ENCODE measurements at regions not wholly inside any gene's neighbourhood (a gene's known extent, or its start where the extent isn't known, plus 50 kb on each side); places are given as distances from the start of the nearest gene placed in this dataset.

DNA sequence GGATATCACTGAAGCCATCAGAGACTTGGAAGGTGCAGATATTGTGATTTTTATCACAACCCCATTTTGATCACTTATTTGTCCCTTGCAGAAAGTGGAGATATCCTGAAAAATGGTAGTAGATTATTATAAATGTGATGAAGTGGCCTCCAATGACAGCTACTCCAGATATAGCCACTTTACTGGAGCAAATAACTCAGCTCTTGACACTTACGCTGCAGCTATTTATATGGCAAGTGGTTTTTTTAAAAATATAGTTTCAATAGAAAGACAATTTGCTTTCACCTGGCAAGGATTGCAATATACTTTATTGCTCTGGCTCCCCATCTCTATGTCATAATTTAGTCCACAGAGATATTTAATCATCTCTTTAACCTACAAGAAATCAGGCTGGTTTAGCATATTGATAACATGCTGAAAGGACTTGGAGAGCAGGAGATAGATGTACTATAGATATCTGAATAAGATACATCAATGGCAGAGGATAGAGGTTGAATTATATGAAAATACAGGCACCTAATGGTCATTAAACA lies 182.8 kb upstream of the SKOR2 start:
- ChIA-PET POLR2A (no interaction called here), CTCF (no interaction called here)
- H3K36me3 Mint-ChIP-seq: no peaks in the 10 kb centered on the region

DNA sequence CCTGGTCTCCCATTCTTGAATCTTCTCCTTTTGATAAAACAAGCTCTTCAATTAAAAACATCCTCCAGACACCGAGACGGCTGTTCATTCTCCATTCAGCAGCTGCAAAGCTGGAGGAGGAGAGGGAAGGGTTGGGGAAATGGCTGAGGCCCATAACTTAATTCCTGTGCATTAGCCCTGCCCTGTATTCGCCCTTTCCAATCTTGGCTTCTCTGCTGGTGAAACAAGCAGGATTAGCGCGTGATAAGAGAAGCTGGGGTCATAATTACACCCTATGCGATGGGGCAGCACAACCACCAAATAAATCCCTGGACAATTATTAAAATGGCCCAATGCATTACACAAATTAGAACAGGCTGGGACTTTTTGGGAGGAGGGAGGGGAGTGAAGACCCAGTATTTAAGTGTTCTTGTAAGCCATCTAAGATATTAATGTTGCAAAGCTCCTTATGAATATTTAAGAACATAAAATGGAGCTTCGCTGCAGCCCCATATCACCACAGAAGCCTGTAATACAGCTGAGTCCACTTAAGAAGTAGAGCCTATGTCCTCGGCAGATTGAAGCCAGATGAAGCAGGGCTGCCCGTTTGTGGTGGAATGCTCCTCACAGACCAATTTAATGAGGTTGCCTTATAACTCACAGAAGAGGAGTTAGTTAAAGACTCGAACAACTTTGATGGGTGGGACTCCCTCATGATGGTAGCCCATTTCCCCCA lies 176.6 kb upstream of the SKOR2 start:
- H3K4me1 Mint-ChIP-seq: no peaks in the 10 kb centered on the region
- CTCF ChIA-PET: no interaction called here

More for the DNA sequence above, 182.8 kb upstream of the SKOR2 start:
- H3K4me1 ChIP-seq (ENCODE audit: insufficient read depth, low read length): no peaks in the 10 kb centered on the region
- Mint-ChIP-seq H3K9me3 (peaks cover 0 to 4% (median 0%) of the 10 kb centered on the region in 5 donors), H3K4me3 (no peak overlapping the region), H3K4me1 (no peaks in the 10 kb centered on the region), H3K27me3 (peaks cover 4 to 5% of the 10 kb centered on the region in 2 donors), H3K27ac (no peak overlapping the region)
- no peak overlapping the region for H3K4me3 ChIP-seq (ENCODE audit: low read length)
- no peaks in the 10 kb centered on the region for H3K27me3 ChIP-seq (ENCODE audit: insufficient read depth, low read length, poor library complexity, severe bottlenecking)
- no peak overlapping the region for H3K27ac ChIP-seq (ENCODE audit: low read depth, low read length)
- DNase-seq: no peak
- H3K36me3 ChIP-seq (ENCODE audit: insufficient read depth, low read length): no peaks in the 10 kb centered on the region
- H3K9me3 ChIP-seq (ENCODE audit: low read length): no peaks in the 10 kb centered on the region

DNA sequence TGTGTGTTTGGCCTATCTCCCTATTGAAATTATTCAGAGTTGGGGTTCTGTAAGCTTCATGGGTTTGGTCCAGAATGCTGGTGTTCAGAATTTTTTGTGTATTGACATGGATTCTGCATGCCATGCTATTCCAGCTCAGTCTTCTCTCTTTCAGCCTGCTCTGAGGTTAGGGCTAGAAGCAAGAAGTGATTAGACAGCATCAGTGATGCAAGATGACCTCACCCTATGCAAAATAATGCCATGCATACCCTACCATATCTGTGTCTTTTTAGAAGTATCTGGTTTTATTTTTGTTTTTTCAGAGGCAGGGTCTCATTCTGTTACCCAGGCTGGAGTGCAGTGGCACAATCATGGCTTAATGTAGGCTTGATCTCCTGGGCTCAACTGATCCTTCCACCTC lies 175.6 kb upstream of the SKOR2 start:
- Mint-ChIP-seq H3K4me3 (no peak overlapping the region), H3K4me1 (no peaks in the 10 kb centered on the region), H3K36me3 (no peaks in the 10 kb centered on the region), H3K9me3 (no peaks in the 10 kb centered on the region), H3K27me3 (peaks cover 0 to 3% of the 10 kb centered on the region in 2 donors), H3K27ac (no peak overlapping the region)
- Histone ChIP-seq H3K4me1 (ENCODE audit: insufficient read depth, low read length) (no peaks in the 10 kb centered on the region), H3K4me3 (ENCODE audit: low read length) (no peak overlapping the region), H3K27ac (ENCODE audit: low read depth, low read length) (no peak overlapping the region), H3K9me3 (ENCODE audit: low read length) (no peaks in the 10 kb centered on the region), H3K27me3 (ENCODE audit: insufficient read depth, low read length, poor library complexity, severe bottlenecking) (no peaks in the 10 kb centered on the region), H3K36me3 (ENCODE audit: insufficient read depth, low read length) (no peaks in the 10 kb centered on the region)
- CTCF ChIA-PET: no interaction called here
- POLR2A ChIA-PET: no interaction called here
- DNase-seq: no peak

More for the DNA sequence above, 176.6 kb upstream of the SKOR2 start:
- no peaks in the 10 kb centered on the region for H3K4me1 ChIP-seq (ENCODE audit: insufficient read depth, low read length)
- no peak for DNase-seq
- H3K36me3 Mint-ChIP-seq: no peaks in the 10 kb centered on the region
- no peaks in the 10 kb centered on the region for H3K36me3 ChIP-seq (ENCODE audit: insufficient read depth, low read length)
- H3K27ac Mint-ChIP-seq: no peak overlapping the region
- H3K27me3 ChIP-seq (ENCODE audit: insufficient read depth, low read length, poor library complexity, severe bottlenecking): no peaks in the 10 kb centered on the region
- H3K27me3 Mint-ChIP-seq: peaks cover 0 to 4% of the 10 kb centered on the region in 2 donors
- no peak overlapping the region for H3K4me3 Mint-ChIP-seq
- POLR2A ChIA-PET: no interaction called here
- H3K9me3 ChIP-seq (ENCODE audit: low read length): no peaks in the 10 kb centered on the region
- no peak overlapping the region for H3K4me3 ChIP-seq (ENCODE audit: low read length)
- no peaks in the 10 kb centered on the region for H3K9me3 Mint-ChIP-seq
- H3K27ac ChIP-seq (ENCODE audit: low read depth, low read length): no peak overlapping the region

DNA sequence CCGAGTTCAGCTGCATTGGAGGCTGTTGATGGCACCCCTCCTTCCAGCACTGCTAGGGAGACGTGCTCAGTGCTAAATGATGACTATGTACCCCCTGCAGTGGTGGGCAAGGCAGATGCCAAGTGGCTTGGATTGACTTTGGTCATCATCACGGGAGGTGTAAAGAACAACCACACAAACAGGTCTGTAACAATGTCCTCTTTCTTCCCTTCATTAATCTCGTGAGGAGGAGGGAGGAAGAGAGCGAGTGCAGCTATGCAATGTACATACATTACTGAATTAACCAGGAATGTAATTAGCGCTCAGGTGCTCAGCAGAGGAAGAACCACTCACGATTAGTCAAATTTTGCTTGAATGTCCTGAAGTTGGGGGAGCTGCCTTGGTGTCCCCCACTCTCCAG lies 173.9 kb upstream of the SKOR2 start:
- no peaks in the 10 kb centered on the region for H3K27me3 ChIP-seq (ENCODE audit: insufficient read depth, low read length, poor library complexity, severe bottlenecking)
- no peak overlapping the region for H3K4me3 ChIP-seq (ENCODE audit: low read length)
- no peaks in the 10 kb centered on the region for H3K4me1 Mint-ChIP-seq
- POLR2A ChIA-PET: no interaction called here
- no peak for DNase-seq
- no peaks in the 10 kb centered on the region for H3K9me3 ChIP-seq (ENCODE audit: low read length)
- H3K4me3 Mint-ChIP-seq: no peak overlapping the region
- CTCF ChIA-PET: no interaction called here
- H3K4me1 ChIP-seq (ENCODE audit: insufficient read depth, low read length): no peaks in the 10 kb centered on the region
- H3K36me3 ChIP-seq (ENCODE audit: insufficient read depth, low read length): no peaks in the 10 kb centered on the region
- H3K27ac Mint-ChIP-seq: no peak overlapping the region
- no peak overlapping the region for H3K27ac ChIP-seq (ENCODE audit: low read depth, low read length)
- H3K9me3 Mint-ChIP-seq: no peaks in the 10 kb centered on the region
- H3K36me3 Mint-ChIP-seq: no peaks in the 10 kb centered on the region
- H3K27me3 Mint-ChIP-seq: peaks cover 0 to 3% of the 10 kb centered on the region in 2 donors

GRCh38 chr18:47422524-47422923 lies 171.1 kb upstream of the SKOR2 start:
- no peak for DNase-seq
- H3K36me3 ChIP-seq (ENCODE audit: insufficient read depth, low read length): no peaks in the 10 kb centered on the region
- no peak overlapping the region for H3K4me3 Mint-ChIP-seq
- H3K9me3 ChIP-seq (ENCODE audit: low read length): no peaks in the 10 kb centered on the region
- H3K4me3 ChIP-seq (ENCODE audit: low read length): no peak overlapping the region
- no peaks in the 10 kb centered on the region for H3K4me1 Mint-ChIP-seq
- no peaks in the 10 kb centered on the region for H3K27me3 ChIP-seq (ENCODE audit: insufficient read depth, low read length, poor library complexity, severe bottlenecking)
- no peak overlapping the region for H3K27ac ChIP-seq (ENCODE audit: low read depth, low read length)
- peaks cover 3 to 6% of the 10 kb centered on the region in 2 donors for H3K27me3 Mint-ChIP-seq
- ChIA-PET POLR2A (no interaction called here), CTCF (no interaction called here)
- H3K36me3 Mint-ChIP-seq: no peaks in the 10 kb centered on the region
- H3K4me1 ChIP-seq (ENCODE audit: insufficient read depth, low read length): no peaks in the 10 kb centered on the region
- H3K9me3 Mint-ChIP-seq: peaks cover 0 to 2% (median 0%) of the 10 kb centered on the region in 5 donors
- H3K27ac Mint-ChIP-seq: no peak overlapping the region

DNA sequence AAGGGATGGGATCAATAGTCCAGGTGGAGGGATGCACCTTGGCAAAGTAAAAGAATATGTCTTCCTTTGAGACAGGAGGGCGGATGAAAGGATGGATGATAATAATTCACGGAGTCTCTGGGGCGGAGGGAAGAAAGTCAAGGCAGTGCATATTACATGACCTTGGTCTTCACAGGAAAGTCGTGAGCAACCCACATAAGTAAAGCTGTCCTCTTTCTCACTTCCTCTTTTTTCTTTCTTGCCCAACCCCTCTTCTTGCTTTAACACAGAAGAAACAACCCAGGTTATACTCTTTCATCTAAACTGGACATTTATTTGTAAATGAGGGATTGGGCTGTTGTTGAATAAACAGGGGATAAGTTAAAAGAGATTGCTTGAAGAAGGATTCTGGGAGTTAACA lies 168.7 kb upstream of the SKOR2 start:
- CTCF ChIA-PET: no interaction called here
- no peaks in the 10 kb centered on the region for H3K4me1 Mint-ChIP-seq
- POLR2A ChIA-PET: no interaction called here
- H3K27ac Mint-ChIP-seq: no peak overlapping the region
- Histone ChIP-seq H3K4me1 (ENCODE audit: insufficient read depth, low read length) (no peaks in the 10 kb centered on the region), H3K27ac (ENCODE audit: low read depth, low read length) (no peak overlapping the region), H3K27me3 (ENCODE audit: insufficient read depth, low read length, poor library complexity, severe bottlenecking) (no peaks in the 10 kb centered on the region), H3K36me3 (ENCODE audit: insufficient read depth, low read length) (no peaks in the 10 kb centered on the region), H3K9me3 (ENCODE audit: low read length) (no peaks in the 10 kb centered on the region), H3K4me3 (ENCODE audit: low read length) (no peak overlapping the region)
- H3K4me3 Mint-ChIP-seq: no peak overlapping the region
- peaks cover 5 to 19% of the 10 kb centered on the region in 2 donors for H3K27me3 Mint-ChIP-seq
- H3K36me3 Mint-ChIP-seq: no peaks in the 10 kb centered on the region
- no peak for DNase-seq
- H3K9me3 Mint-ChIP-seq: peaks cover 0 to 3% (median 0%) of the 10 kb centered on the region in 5 donors

DNA sequence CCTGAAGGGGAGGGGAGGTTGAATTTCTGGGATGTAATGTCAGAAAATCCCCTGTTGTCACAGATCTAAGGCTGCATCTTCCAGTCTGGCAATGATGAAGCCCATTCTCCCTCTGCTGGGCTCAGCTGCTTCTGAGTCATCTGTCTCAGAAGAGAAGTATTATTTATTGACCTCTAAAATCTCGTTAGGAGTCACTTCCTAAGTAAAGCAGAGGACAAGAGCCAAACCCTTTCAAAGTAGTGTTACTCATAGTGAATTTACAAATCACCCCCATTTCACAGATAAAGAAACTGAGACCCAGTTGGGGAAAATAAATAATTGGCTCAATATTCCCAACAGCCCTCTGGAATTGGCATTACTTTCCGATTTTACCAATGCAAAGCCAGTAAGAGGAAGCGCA lies 167.3 kb upstream of the SKOR2 start:
- Mint-ChIP-seq H3K36me3 (no peaks in the 10 kb centered on the region), H3K27ac (no peak overlapping the region), H3K9me3 (peaks cover 0 to 3% (median 0%) of the 10 kb centered on the region in 5 donors), H3K27me3 (peaks cover 5 to 30% of the 10 kb centered on the region in 2 donors), H3K4me1 (no peaks in the 10 kb centered on the region), H3K4me3 (no peak overlapping the region)
- Histone ChIP-seq H3K4me1 (ENCODE audit: insufficient read depth, low read length) (no peaks in the 10 kb centered on the region), H3K27ac (ENCODE audit: low read depth, low read length) (no peak overlapping the region), H3K9me3 (ENCODE audit: low read length) (no peaks in the 10 kb centered on the region), H3K27me3 (ENCODE audit: insufficient read depth, low read length, poor library complexity, severe bottlenecking) (no peaks in the 10 kb centered on the region), H3K36me3 (ENCODE audit: insufficient read depth, low read length) (no peaks in the 10 kb centered on the region), H3K4me3 (ENCODE audit: low read length) (no peak overlapping the region)
- ChIA-PET CTCF (no interaction called here), POLR2A (no interaction called here)
- DNase-seq: no peak

- Mint-ChIP-seq H3K4me1 (no peaks in the 10 kb centered on the region), H3K27me3 (peaks cover 7 to 33% of the 10 kb centered on the region in 2 donors), H3K4me3 (no peak overlapping the region), H3K9me3 (peaks cover 0 to 3% (median 0%) of the 10 kb centered on the region in 5 donors), H3K27ac (no peak overlapping the region), H3K36me3 (no peaks in the 10 kb centered on the region)
- Histone ChIP-seq H3K27me3 (ENCODE audit: insufficient read depth, low read length, poor library complexity, severe bottlenecking) (no peaks in the 10 kb centered on the region), H3K4me1 (ENCODE audit: insufficient read depth, low read length) (no peaks in the 10 kb centered on the region), H3K27ac (ENCODE audit: low read depth, low read length) (no peak overlapping the region), H3K36me3 (ENCODE audit: insufficient read depth, low read length) (no peaks in the 10 kb centered on the region), H3K4me3 (ENCODE audit: low read length) (no peak overlapping the region), H3K9me3 (ENCODE audit: low read length) (no peaks in the 10 kb centered on the region)
- DNase-seq: no peak
- CTCF ChIA-PET: no interaction called here
- POLR2A ChIA-PET: no interaction called here
Observed at GRCh38 chr18:47417807-47418206, 166.3 kb upstream of the SKOR2 start.

Measured in CD8-positive, alpha-beta memory T cell (primary cell).